ENCODE measurements at regions not wholly inside any gene's neighbourhood (a gene's known extent, or its start where the extent isn't known, plus 50 kb on each side); places are given as distances from the start of the nearest gene placed in this dataset.

GRCh38 chr4:145417348-145418130 lies 64.1 kb upstream of the SMAD1 start:
- no peak for TF ChIP-seq CTCF (IDR thresholded peaks at IDR 0.05; ENCODE audit: low read depth, low read length)
- Histone ChIP-seq H3K27me3 (ENCODE audit: insufficient read depth, low read depth, severe bottlenecking) (no peaks in the 10 kb centered on the region), H3K9me3 (ENCODE audit: severe bottlenecking) (no peaks in the 10 kb centered on the region), H3K36me3 (no peaks in the 10 kb centered on the region), H3K27ac (no peak overlapping the region), H3K4me3 (ENCODE audit: low read depth, low read length) (no peak overlapping the region)
- DNase-seq = no peak

DNA sequence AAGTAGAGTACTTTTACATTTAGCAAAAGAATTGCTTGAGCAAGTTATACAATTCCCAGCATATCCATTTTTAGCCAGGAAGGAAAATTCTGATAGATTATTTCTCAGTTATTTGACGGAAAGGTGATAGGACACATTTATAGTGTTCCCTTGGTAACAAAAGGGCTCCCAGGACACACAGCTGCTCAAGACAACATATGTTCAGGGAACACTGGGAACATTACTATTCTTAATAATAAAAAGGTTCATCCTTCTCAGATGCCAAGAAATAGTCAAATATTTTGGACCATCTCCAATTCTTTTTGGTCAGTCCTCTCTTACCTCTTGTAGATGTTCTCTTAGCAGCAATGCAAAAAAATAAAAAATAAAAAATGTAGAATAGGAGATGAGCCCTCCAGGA lies 66.8 kb upstream of the SMAD1 start:
- no peaks in the 10 kb centered on the region for H3K36me3 ChIP-seq
- TF ChIP-seq CTCF (IDR thresholded peaks at IDR 0.05; ENCODE audit: low read depth, low read length) = no peak
- no peaks in the 10 kb centered on the region for H3K9me3 ChIP-seq (ENCODE audit: severe bottlenecking)
- no peak overlapping the region for H3K27ac ChIP-seq
- no peak overlapping the region for H3K4me3 ChIP-seq (ENCODE audit: low read depth, low read length)
- no peaks in the 10 kb centered on the region for H3K27me3 ChIP-seq (ENCODE audit: insufficient read depth, low read depth, severe bottlenecking)
- no peak for DNase-seq

GRCh38 chr4:145414226-145414625 lies 67.4 kb upstream of the SMAD1 start:
- H3K27ac ChIP-seq = no peak overlapping the region
- no peaks in the 10 kb centered on the region for H3K27me3 ChIP-seq (ENCODE audit: insufficient read depth, low read depth, severe bottlenecking)
- no peak for TF ChIP-seq CTCF (IDR thresholded peaks at IDR 0.05; ENCODE audit: low read depth, low read length)
- DNase-seq = no peak
- H3K4me3 ChIP-seq (ENCODE audit: low read depth, low read length) = no peak overlapping the region
- no peaks in the 10 kb centered on the region for H3K36me3 ChIP-seq
- no peaks in the 10 kb centered on the region for H3K9me3 ChIP-seq (ENCODE audit: severe bottlenecking)

DNA sequence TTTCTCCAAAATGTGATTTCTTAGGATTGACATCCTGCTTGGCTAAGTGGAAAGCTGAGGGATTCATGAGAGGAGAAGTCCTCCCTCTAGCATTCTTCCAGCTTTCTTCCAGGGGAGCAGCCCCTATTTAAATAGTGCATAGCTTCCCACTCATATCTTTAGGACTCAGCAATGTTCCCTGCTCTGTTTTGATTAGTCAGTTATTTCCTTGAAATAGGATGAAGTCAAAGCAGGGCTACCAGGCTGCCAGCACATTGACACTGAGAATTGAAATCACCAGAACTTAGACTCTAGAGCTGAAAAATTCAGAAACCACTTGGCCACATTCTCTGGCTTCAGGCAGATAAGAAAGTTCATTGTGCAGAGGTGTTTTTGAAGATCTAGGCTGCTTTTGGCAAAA lies 74.7 kb upstream of the SMAD1 start:
- H3K9me3 ChIP-seq (ENCODE audit: severe bottlenecking) = no peaks in the 10 kb centered on the region
- DNase-seq = no peak
- no peak overlapping the region for H3K4me3 ChIP-seq (ENCODE audit: low read depth, low read length)
- no peak for TF ChIP-seq CTCF (IDR thresholded peaks at IDR 0.05; ENCODE audit: low read depth, low read length)
- H3K27me3 ChIP-seq (ENCODE audit: insufficient read depth, low read depth, severe bottlenecking) = no peaks in the 10 kb centered on the region
- no peaks in the 10 kb centered on the region for H3K36me3 ChIP-seq
- no peak overlapping the region for H3K27ac ChIP-seq

- H3K36me3 ChIP-seq = no peaks in the 10 kb centered on the region
- no peaks in the 10 kb centered on the region for H3K27me3 ChIP-seq (ENCODE audit: insufficient read depth, low read depth, severe bottlenecking)
- H3K9me3 ChIP-seq (ENCODE audit: severe bottlenecking) = no peaks in the 10 kb centered on the region
- H3K4me3 ChIP-seq (ENCODE audit: low read depth, low read length) = no peak overlapping the region
- no peak for DNase-seq
- H3K27ac ChIP-seq = no peak overlapping the region
- TF ChIP-seq CTCF (IDR thresholded peaks at IDR 0.05; ENCODE audit: low read depth, low read length) = no peak
These were observed 76.9 kb upstream of the SMAD1 start for GRCh38 chr4:145404761-145405160.

GRCh38 chr4:145396581-145396980 lies 85.1 kb upstream of the SMAD1 start:
- H3K27ac ChIP-seq = no peak overlapping the region
- H3K4me3 ChIP-seq (ENCODE audit: low read depth, low read length) = no peak overlapping the region
- no peak for DNase-seq
- H3K9me3 ChIP-seq (ENCODE audit: severe bottlenecking) = no peaks in the 10 kb centered on the region
- H3K36me3 ChIP-seq = no peaks in the 10 kb centered on the region
- no peak for TF ChIP-seq CTCF (IDR thresholded peaks at IDR 0.05; ENCODE audit: low read depth, low read length)
- H3K27me3 ChIP-seq (ENCODE audit: insufficient read depth, low read depth, severe bottlenecking) = no peaks in the 10 kb centered on the region
